D341Med (cell line): ENCODE measurements at regions not wholly inside any gene's neighbourhood (a gene's known extent, or its start where the extent isn't known, plus 50 kb on each side); places are given as distances from the start of the nearest gene placed in this dataset.

Experiments used
- DNase-seq: peaks from one replicate; pipeline ENCODE4 v3.0.0; 2012; ENCODE audit warnings: low spot score

DNA sequence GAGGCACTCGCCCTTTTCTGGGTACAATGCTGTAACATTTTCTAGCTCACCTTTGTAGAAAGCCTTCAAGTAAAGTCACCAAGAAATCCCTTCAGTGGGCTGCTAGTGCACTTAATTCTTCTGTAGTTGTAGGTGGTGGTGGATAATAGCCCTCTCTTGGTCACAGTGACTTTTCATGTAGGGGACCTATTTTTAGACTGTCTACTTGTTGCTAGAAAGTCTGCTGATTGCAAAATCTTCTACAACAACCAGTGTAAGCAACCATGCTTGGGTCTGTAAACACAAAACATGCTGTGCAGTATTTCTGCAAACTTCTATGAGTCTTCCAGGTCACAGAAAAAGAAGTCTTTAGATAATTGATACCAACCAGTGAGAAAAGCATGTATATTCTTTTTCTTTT, 55.6 kb downstream of the PBDC1 start:
- no peak for DNase-seq

DNA sequence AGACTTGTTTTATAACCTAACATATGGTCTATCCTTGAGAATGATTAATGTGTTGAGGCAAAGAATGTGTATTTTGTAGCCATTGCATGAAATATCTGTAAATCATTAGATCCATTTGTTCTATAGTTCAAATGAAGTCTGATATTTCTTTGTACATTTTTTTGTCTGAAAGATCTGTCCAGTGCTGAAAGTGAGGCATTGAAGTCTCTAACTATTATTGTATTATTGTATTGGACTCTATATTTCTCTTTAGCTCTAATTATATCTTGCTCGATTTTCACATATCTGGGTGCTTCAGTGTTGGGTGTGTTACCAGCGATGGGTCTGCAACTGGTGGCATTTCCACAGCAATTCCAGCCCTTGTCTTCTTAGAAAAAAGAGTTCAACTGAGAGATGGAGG, 76.0 kb downstream of the PBDC1 start:
- no peak for DNase-seq

DNA sequence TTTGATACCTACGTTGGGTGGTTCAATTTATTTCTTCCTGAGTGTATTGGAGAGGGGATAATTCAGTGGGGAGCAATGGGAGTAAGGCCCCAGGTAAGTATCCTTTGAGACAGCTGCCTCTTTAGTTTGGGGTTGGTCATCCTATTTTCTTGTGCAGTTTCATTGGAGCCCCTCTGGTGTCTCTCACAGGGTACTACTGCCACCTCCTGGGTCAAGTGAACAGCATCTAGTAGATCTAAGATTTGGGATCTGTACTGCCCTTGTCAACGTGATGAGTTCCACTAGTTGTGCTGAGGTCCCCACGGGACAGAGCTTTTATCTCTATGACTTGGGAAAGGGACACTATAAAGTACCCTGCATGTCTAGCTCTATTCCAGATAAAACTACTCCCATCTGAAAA, 80.6 kb downstream of the PBDC1 start:
- DNase-seq, result peak; percentile 39

- peak; percentile 61 for DNase-seq
Observed at GRCh38 chrX:76279007-76279406, 106.1 kb downstream of the PBDC1 start.
